Osteoblast (primary cell): ENCODE measurements at regions not wholly inside any gene's neighbourhood (a gene's known extent, or its start where the extent isn't known, plus 50 kb on each side); places are given as distances from the start of the nearest gene placed in this dataset.

Source experiments
- DNase-seq: peaks from one replicate; pipeline ENCODE4 v3.0.0; 2011; ENCODE audit warnings: low spot score, mixed read lengths; ENCODE audit not compliant: insufficient read length; ENCODE audit errors: missing footprints
- H2AFZ ChIP-seq: 2 replicates; pipeline ENCODE4 v1.6.0; 2011; ENCODE audit warnings: mild to moderate bottlenecking, low read length
- H3K27ac ChIP-seq: 2 replicates; pipeline ENCODE4 v1.5.1; 2011; ENCODE audit warnings: mild to moderate bottlenecking, low read depth, low read length, moderate library complexity
- H3K27me3 ChIP-seq: 2 replicates; pipeline ENCODE4 v1.6.0; 2012; ENCODE audit warnings: mild to moderate bottlenecking, control low read depth, inconsistent platforms, low read length, moderate library complexity; ENCODE audit not compliant: insufficient read depth
- H3K36me3 ChIP-seq: 2 replicates; pipeline ENCODE4 v1.5.1; 2011; ENCODE audit warnings: mild to moderate bottlenecking, low read length, control low read depth, moderate library complexity; ENCODE audit not compliant: insufficient read depth
- H3K4me1 ChIP-seq: 2 replicates; pipeline ENCODE4 v1.5.1; 2011; ENCODE audit warnings: mild to moderate bottlenecking, low read length, control low read depth, moderate library complexity; ENCODE audit not compliant: insufficient read depth
- H3K4me2 ChIP-seq: 2 replicates; pipeline ENCODE4 v1.6.0; 2011; ENCODE audit warnings: mild to moderate bottlenecking, low read length; ENCODE audit not compliant: insufficient read depth
- H3K4me3 ChIP-seq: fragments of 200-600 bp; sonication (generic); 3 replicates; pipeline ENCODE4 v1.5.1; 2012; ENCODE audit warnings: mild to moderate bottlenecking, low read length, inconsistent platforms; ENCODE audit not compliant: insufficient read depth
- H3K79me2 ChIP-seq: 2 replicates; pipeline ENCODE4 v1.6.0; 2012; ENCODE audit warnings: mild to moderate bottlenecking, low read length, control low read depth, inconsistent platforms; ENCODE audit not compliant: insufficient read depth
- H3K9me3 ChIP-seq: 2 replicates; pipeline ENCODE4 v1.5.1; 2011; ENCODE audit warnings: low read depth, low read length, control low read depth
- H4K20me1 ChIP-seq: 2 replicates; pipeline ENCODE4 v1.6.0; 2012; ENCODE audit warnings: mild to moderate bottlenecking, low read length, control low read depth; ENCODE audit not compliant: insufficient read depth
- CTCF ChIP-seq: IDR thresholded peaks from 2 replicates; pipeline ENCODE4 v1.5.1; 2011; ENCODE audit warnings: mild to moderate bottlenecking, low read depth, low read length, moderate library complexity; ENCODE audit errors: extremely low read depth

DNA sequence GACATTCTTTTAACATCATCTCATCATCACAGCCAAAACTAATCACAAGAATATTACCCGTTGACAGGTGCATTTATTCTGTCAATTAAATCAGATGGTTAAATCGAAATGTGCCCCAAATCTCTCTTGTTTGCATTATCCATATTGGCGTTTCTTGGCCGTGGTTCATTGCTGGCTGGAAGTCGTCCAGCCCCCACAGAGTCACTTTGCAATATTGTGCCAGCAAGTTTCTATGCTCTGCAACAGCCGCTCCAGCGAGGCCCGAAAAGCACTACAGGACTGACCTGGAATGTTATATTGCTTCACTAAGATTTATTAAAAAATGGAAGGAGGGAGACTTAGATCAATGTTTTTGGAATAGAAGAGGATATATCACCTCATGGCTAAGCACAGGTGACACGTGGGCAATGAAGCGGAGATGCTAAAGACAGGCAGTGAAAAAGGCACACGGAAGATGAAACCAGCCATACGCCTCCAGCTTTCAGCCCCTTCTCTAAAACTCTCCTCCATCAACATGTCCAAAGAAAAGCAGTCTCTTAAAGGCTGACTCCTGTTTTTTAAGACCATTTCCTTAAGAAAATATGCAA lies 176.8 kb upstream of the VRK2 start:
- TF ChIP-seq CTCF, result no peak
- Histone ChIP-seq H3K4me3 (no peak overlapping the region), H3K27me3 (peaks cover 6% of the 10 kb centered on the region)

DNA sequence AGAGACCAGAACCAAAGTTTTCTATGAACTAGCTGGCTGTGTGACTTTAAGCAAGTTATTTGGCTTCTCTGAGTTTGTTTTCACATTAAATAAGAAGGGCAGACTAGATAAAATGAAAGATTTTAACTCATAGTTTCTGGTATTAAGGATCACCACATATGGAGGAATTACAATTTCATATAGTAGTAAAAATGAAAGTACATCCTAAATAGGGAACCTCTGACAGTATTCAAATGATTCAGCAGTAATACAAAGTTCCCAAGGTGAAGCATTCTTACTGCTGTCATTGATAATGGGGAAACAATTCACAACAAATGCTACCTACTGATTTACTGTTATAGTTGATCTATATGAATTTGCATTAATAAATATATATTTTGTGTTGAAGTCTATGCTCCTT lies 170.3 kb upstream of the VRK2 start:
- no peak for TF ChIP-seq CTCF
- Histone ChIP-seq H3K79me2 (no peaks in the 10 kb centered on the region), H3K4me2 (no peak overlapping the region), H3K4me3 (no peak overlapping the region), H3K27ac (no peak overlapping the region), H3K36me3 (no peaks in the 10 kb centered on the region), H3K27me3 (no peaks in the 10 kb centered on the region), H4K20me1 (no peaks in the 10 kb centered on the region), H3K4me1 (peaks cover 13% of the 10 kb centered on the region), H2AFZ (no peak overlapping the region), H3K9me3 (no peaks in the 10 kb centered on the region)
- no peak for DNase-seq

More for the DNA sequence above, 176.8 kb upstream of the VRK2 start:
- peak overlapping the region; percentile 41 for H2AFZ ChIP-seq
- H3K27ac ChIP-seq, result no peak overlapping the region
- peak overlapping the region; percentile 29 for H3K4me2 ChIP-seq
- H3K4me1 ChIP-seq, result no peaks in the 10 kb centered on the region
- H3K36me3 ChIP-seq, result no peaks in the 10 kb centered on the region
- no peak for DNase-seq
- no peaks in the 10 kb centered on the region for H3K79me2 ChIP-seq
- H4K20me1 ChIP-seq, result no peaks in the 10 kb centered on the region
- H3K9me3 ChIP-seq, result no peaks in the 10 kb centered on the region

DNA sequence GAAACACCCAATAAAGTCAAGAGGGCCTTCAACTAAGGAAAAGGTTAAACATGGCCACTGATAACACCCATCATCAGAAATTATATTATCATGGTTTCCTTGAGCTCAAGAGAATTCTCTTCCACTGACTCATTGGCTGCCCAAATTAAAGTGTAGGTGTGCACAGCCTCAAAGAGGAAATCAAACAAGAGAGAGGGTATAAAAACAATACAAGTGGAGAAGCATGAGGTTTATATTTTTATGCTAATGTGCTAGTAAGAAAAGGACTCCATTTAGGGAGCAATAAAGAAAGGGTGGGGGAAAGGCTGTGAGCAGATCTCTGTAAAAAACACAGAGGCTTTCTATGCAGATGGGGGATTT lies 168.8 kb upstream of the VRK2 start:
- H3K36me3 ChIP-seq, result no peaks in the 10 kb centered on the region
- no peaks in the 10 kb centered on the region for H3K27me3 ChIP-seq
- no peak overlapping the region for H3K27ac ChIP-seq
- DNase-seq, result no peak
- no peaks in the 10 kb centered on the region for H4K20me1 ChIP-seq
- no peaks in the 10 kb centered on the region for H3K9me3 ChIP-seq
- H2AFZ ChIP-seq, result no peak overlapping the region
- no peaks in the 10 kb centered on the region for H3K79me2 ChIP-seq
- TF ChIP-seq CTCF, result no peak
- no peak overlapping the region for H3K4me2 ChIP-seq
- H3K4me1 ChIP-seq, result peaks cover 27% of the 10 kb centered on the region
- H3K4me3 ChIP-seq, result no peak overlapping the region

DNA sequence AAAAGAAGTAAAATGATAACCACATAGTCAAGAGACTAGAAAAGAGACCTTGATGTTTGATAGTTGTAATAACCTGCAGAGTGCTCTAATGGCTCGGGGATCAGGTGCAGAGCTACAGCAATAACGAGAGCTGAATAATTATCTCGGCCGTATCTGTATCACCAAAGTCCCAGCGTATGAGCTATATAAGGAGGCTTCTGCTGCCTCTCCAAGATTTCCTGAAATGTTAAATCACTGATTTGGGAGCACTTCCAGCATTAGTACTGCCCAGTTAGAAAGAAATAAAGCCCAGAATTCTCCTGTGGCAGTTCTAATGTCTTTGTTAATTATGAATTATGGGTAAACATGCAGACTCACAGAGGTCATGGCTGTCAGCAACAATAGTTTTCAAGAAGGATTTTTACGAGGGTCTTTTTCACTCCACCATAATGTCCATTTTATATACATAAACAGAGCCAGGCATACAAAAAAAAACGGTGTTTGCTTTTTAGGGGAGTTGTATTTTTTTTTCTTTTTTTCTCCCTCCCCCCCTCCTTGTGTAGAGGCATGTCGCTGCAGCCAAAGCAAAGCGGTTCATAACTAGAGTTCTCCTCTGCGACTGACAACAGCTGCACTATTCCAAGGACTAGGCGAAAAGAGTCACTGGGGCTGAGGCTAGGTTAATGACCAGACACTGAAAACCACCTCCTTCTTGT lies 168.3 kb upstream of the VRK2 start:
- Histone ChIP-seq H3K4me3 (no peak overlapping the region), H3K4me1 (peaks cover 30% of the 10 kb centered on the region), H3K27me3 (no peaks in the 10 kb centered on the region), H3K27ac (no peak overlapping the region), H3K9me3 (no peaks in the 10 kb centered on the region), H3K36me3 (no peaks in the 10 kb centered on the region), H2AFZ (no peak overlapping the region), H4K20me1 (no peaks in the 10 kb centered on the region), H3K4me2 (no peak overlapping the region), H3K79me2 (no peaks in the 10 kb centered on the region)
- DNase-seq, result peak; percentile 1
- no peak for TF ChIP-seq CTCF
